Activated gamma-delta T cell (primary cell): ENCODE measurements at regions not wholly inside any gene's neighbourhood (a gene's known extent, or its start where the extent isn't known, plus 50 kb on each side); places are given as distances from the start of the nearest gene placed in this dataset.

ENCODE experiments used
- DNase-seq: peaks from one replicate; lab custom pipeline; 2025; lab: John Stamatoyannopoulos, UW

DNA sequence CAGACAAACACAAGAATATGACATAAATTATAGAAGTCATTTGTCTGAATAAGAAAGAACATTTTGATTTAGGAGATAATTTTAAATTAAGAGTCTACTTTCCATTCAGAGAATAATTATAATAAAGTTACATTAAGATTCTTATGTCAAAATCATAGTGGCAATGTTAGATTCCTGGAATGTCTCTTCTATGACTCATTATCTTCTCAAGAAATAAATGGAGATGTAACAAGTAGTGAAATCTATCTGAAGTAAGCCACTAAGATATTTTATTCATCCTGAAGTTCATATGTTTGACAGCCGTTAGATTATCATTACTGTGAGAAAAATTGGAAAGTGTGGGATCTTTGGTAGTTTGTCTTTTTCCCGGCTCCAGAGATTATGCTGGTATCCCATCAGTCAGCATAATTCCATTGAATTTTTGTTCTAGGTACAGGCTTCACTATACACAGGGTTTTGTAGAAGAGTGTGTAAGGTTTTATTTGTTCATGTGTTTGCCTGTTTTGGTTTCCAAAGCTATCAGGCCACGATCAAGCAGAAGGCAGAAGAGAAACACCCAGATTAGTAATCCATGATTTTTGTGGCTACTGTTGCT lies 1246.6 kb upstream of the LRRTM1 start:
- no peak for DNase-seq

DNA sequence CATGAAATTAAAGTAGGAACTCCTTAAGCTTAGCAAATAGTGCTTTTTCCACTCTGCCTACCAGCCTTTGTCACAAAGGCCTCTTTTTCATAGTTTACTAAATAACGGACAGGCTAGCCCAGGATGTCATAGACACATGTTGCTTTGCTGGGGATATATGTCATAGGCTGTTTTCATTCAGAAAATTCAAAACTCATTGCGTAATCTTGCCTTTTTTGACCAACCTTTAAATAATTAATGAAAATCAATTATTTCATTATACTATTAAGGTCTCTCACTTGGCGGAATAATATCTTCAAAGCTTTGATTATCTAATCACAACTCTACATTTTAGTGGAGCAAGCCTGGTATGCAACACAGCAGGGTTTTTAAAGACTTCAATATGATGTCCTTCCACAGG lies 1245.7 kb upstream of the LRRTM1 start:
- DNase-seq = no peak

DNA sequence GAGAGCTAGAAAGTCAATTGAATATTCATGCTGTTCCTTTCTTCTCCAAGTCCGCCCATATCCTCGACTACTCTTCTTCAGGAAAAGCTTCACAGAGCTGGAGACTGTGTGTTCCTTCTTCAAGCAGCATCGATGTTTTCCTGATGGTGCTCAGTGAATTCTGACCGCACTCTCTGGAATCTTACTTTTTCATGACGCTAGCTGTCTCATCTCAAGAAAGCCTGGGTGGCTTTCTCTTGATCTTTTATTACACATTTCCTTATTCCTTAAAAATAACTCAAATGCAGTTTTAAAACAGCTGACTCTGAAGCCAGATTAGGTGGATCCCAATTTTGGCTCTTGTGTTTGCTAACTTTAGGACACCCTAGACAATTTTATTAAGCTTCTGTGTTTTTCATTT lies 1245.1 kb upstream of the LRRTM1 start:
- DNase-seq = no peak

DNA sequence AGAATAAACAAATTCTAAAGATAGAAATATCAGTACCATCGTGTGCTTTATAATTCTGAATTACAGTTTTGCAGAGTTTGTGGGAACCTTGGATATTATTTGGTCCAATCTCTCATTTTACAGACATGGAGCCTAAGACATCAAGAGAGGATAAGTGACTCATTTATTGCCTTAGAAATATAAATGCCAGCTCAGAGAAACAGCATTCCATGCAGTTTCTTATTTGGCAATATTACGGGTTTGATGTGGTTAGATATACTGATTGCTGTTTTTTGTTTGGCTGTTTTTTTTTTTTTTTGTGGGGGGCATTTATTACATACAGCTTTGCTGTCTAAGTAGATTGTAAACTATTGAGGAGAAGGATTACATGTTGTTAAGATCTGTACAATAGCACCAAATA lies 1241.1 kb upstream of the LRRTM1 start:
- no peak for DNase-seq

DNA sequence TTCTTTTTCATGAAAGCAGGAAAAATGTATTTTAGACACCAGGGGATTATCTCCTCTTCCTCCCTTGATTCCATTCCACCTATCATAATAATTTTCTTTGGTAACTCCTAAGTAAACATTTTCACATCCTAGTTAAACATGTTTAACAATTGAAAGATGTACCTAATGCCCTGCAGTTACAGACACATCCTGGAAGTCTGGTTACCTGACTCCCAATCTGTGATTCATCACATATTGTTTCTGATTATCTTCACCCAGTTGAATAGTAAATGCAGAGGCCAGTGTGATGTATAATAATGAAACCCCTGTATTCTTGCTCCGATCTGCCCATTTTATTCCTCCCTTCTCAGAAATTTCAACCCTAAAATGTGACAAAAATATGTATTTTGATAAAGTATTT lies 1237.6 kb upstream of the LRRTM1 start:
- DNase-seq = no peak

DNA sequence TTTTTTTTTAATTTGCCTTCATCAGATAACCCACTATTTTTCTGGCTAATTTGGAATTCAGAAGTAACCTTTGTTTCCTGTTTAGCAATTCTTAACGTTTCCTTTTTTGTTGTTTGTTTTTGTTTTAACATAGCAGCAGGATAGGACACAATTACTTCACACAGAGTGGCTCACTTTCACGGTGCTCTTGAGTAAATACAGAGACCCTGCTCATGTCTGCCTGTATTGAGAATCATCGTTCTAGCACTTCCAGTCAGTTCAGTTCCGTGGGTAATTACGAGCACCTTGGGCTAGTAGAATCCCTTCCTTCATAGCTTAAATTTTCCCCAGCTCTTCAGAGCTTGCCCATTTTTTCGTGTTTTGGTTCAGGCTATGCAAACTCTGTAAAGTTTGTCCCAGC lies 1225.4 kb upstream of the LRRTM1 start:
- DNase-seq = no peak

DNA sequence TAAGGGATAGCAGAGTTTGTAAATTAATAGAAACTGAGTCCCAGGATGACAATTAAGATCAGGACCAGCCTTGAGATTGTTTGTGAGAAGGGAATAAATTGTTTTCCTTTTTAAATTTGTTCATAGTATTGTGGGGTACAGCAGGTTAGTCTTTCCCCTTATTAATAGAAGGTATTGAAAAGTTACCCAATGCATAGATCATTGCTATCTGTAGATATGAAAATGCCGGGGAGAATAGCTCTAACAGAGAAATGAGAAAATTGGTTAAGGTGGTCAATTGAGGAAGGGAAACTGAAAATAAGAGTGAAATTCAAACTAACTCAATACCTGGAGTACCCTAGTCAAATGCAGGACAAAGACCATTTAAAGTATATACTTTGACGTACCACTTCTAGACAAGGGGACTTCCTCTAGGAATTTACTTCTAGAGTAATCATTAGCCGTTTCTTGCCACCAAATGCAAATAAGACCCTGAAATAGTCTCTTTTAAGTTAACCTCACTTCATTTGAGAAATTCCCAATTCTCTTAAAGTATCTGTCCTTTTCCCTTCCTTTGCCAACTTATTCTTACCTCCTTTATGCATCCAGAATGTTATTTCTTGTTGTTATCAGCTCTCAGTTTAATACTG lies 1224.4 kb upstream of the LRRTM1 start:
- no peak for DNase-seq

DNA sequence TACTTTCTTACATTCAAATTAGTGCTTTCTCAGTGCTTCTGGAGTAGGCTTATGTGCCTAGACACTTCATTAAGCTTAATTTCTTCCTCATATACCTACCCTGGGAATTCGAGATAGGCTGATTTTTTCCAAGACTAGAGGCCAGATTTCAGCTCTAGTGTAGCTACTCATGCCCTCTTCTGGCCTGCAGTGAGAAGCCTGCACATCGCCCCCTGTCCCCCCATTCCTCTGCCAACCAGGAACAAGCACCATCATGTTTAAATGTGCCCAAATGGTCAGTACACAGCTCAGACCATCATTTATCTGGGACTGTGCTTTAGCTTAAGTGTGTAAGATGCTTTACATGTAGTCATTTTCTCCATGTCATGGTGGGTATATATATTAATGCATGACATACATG lies 1218.8 kb upstream of the LRRTM1 start:
- no peak for DNase-seq

DNA sequence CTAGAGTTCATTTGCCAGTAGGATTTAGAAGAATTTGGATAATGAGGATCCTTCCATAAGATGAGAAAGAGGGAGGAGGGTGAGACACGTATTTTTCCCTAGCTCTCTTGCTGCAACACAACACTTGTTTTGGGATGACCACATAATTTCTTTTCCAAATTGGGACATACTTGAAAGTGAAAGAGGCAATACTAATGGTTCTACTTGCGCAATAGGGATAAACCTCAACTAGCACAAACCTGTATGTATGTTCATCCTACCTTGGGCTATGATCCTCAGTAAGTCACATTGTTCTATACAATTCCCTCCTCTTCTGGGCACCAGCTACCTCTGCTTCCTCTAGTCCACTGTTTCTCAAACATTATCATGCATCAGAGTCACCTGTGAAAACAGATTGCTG lies 1208.8 kb upstream of the LRRTM1 start:
- no peak for DNase-seq

DNA sequence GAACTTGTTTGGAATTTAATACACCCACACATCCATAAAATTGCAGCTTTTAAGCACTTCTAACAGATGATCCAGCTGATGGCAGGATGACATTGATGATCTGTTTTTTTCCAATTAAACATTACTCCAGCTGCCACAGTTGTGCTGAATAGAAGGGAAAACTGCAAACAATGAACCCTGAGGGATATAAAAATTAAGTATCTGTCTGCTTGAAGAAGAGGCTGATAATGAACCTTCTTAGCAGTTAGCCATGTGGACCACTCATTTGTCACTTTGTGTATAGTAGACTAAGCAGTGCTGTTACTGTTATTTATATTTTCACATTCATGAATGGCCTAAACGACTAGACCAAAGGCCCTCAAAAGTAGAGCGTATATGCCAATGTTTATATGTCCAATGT lies 1201.0 kb upstream of the LRRTM1 start:
- no peak for DNase-seq

DNA sequence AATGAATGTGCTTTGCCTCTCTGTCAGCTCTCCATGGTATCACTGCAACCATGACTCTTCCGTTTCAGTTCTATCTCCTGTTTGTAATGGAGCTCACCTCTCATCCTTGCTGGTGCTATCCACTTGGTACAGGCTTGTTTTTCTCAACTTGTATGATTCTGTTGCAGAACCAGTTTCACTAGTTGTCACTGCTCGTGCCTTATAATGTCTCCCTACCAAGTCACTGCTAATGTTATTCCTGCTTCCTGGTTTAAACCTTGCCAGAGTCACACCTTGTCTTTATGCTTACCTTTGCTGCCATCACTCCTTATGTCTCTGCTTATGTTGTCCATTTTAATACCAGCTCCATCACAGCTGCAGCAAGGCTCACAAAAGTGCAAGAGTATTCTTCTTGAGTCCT lies 1191.0 kb upstream of the LRRTM1 start:
- DNase-seq = no peak

DNA sequence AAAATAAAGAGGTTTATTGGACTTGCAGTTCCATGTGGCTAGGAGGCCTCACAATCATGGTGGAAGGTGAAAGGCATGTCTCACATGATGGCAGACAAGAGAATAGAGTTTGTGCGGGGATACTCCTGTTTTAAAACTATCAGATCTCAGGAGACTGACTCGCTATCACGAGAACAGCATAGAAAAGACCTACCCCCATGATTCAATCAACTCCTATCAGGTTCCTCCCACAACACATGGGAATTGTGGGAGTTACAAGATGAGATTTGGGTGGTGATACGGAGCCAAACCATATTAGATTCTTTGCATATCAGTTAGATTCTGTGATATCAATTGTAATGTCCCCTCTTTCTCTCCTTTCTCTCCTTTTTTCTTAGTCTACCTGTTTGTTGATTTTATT lies 1178.7 kb upstream of the LRRTM1 start:
- no peak for DNase-seq

DNA sequence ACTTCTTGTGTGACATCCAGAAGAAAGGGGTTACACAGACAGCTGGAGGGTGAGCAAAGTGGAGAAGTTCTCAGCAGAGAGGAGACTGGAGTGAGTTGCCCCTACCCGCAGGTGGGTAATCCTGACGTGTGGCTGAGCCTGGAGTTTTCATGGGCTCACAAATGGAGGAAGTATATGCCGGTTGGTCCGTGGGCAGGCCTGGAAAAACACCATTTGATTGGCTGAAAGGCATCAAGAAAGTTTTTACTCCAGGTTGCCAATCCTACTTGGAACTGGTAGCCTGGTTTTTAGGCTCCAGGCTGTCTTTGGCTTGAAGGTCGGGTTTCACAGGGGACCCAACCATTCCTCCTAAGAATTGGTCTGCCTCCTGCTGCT lies 1177.4 kb upstream of the LRRTM1 start:
- no peak for DNase-seq

DNA sequence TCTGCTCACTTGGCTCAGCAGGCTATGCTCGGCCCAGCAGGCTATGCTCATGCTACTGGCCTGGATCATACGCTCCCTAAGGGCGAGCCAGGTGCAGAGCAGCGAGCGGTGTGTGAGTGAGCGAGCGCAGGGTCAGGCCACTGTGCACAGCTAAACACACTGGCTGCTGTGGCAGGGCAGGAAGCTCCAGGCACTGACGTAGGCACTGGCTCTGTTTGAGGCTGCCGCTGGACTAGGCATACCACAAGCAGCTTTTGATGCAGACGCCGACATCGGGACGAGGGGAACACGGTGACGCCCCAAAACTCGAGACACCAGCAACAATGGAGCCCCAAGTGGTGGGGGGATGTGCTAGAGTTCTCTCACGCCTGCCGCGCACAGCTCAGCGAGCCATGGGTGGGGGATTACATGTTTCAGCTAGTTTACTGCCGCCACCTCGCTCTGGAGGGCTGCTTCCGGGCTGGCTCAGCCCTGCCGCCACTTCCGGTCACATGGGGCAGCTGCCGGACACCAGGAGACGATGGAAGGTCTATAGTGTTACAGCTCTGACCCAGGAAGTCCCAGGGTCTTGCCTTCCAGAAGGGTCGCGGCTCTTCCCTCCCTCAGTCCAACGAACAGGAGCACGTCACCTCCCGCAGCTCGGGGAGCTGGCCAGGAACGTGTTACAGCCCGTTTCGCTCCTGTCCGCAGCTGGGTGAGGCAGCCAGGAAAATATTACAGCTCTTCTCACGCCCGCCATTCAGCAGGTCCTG lies 1176.9 kb upstream of the LRRTM1 start:
- no peak for DNase-seq

DNA sequence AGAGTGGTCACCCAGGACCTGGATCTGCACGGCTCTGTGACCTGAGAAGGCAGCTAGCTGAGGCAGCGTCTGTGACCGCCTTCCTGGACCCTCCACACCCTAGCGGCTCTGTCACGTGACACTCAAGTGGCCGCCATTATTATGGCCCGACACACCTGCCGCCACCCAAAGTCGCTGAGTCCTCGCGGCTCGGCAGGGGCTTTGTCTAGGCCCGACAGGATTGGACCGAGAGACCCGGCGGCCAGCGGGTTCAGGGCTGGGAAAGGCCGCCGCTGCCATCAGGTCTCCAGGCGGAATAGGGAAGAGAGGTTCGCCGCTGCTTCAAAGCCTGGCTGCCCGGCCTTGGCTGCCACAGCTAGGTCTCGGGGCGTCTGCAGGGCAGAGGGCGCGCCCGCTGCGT lies 1162.5 kb upstream of the LRRTM1 start:
- no peak for DNase-seq

DNA sequence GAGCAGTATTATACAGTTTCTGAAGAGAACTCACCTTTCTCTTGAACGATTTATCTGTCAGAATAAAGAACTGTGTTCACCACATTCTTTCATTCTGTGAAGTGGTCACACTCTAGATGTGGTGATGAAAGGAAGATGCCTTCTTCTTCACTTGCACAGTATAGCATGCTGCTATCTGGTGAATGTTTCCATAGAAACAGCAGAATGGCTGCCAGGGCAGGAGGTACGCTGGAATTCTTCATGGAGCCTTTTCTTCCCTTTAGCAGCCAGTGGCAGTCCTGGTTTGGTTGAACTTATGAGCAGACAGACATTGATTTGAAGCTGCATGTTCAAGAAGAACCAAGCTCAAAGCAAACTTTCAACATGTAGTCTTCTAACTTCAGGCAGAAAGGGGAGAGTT lies 1157.9 kb upstream of the LRRTM1 start:
- no peak for DNase-seq

DNA sequence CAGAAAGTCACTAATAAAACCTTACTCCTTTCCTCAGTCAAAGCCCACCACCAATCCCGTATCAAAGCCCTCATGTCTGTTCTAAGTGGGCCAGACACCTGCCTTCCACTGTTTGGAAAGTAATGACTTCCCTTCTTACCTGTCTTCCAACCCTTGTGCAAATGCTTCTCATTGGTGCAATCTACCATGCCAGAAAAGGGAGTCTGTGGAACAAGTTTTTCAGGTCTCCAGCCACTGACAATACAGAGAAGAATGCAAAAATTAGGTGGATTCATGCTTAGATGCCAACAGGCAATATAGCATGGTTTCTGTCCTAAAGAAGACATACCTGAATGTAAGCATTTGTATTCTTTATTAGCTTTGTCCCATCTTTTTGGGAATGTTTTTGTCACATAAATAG lies 1140.6 kb upstream of the LRRTM1 start:
- no peak for DNase-seq

DNA sequence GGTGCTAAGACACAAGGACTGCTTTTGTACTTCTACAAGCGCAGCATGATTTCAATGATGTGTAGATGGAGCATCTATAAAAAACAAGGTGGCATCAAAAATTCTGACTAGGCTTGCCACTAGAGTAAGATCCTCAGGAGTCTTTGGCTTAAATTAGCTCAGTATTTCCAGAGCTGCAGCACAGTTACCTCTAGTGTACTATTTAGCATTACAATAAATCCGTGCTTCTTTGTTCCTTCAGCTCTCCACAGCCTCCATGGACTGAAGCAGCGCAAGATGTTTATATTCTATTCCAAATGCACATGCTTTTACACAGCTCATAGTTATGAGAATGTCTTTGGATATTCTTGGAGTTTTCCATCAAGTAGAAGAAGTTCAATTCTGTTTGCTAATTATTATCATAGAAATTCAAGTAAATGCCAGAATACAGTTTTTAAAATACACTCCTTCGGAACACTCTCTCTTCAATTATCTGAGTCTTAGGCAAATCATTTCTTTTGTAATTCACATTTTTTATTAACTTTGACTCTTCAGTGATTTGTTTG lies 1133.0 kb upstream of the LRRTM1 start:
- no peak for DNase-seq

DNA sequence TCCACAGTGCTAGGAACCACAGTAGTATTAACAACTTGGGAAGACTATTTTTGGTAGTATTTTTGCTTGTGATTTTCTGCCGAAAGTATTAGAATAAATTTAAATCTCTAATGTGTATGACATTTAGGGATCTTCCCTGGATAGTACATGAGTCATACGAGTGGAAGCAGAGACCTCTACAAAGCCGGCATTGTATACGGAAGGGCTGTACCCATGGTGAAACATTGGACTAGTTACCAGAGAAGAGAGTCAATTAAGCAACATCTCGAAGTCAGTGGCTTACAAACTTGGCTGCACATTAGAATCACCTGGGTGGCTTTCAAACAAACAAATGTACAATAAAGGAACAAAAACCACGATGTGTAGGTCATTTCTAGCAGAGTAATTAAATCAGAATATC lies 1131.7 kb upstream of the LRRTM1 start:
- DNase-seq = no peak

DNA sequence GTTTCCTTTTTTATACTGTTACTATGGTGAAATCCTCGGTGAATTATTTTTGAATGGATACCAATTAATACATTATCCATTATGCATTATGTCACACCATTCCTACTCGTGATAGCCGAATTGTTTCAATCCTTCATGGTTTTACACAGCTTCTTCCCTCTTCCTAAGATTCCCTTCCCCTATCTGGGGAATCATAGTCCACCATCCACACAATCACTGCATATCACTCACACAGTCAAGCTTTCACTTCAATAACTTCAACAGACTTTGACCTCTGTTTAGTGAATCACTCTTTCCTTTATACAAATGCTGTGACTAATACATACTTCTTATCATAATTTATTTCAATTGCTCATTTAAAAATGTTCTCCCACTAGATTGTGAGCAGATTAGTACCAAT lies 1108.1 kb upstream of the LRRTM1 start:
- DNase-seq = no peak

DNA sequence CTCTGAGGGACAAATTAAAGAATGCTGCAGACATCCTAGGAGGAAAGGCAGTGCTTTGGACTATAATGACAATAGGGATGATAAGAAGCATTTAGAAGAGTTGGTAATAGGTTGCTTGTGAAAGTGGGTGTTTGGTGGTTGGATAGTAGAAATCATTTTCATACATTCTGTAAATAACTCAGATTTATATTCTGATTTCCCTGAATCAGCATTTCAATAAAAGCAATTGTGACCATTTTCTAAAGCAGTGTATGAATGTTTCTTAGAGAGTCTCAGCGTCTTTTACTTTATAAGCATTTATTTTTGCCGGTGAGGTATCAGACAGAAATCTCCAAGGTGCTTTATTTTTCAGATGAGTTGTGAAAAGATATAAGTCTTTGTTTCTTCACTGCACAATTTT lies 1099.0 kb upstream of the LRRTM1 start:
- DNase-seq = no peak

DNA sequence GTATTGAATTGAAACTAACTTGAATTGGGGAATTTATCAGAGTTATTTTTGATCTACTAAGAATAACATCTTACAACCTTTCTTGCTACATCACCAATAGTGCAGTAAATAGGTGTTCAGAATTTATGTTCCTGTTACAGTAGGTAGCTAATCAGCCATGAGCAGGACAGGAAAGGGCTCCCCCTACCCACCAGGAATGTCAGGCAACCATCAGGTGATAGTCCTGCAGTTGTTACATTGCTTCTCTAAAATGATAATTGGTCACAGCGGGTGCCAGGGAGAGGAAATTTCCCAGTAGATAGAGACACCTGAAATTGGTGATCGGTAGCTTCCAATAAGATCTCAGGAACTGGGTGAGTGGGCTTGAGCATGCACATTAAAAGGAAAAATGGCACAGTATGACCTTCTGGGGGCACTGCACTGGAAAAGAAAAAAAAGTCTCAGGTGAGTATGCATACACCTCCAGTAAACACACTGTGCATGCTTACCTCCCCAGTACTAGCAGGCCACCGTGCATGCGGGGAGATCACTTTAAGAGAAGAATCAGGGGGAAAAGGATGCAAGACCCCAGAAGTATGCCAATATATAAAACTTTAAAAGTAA lies 1092.0 kb upstream of the LRRTM1 start:
- DNase-seq = no peak

DNA sequence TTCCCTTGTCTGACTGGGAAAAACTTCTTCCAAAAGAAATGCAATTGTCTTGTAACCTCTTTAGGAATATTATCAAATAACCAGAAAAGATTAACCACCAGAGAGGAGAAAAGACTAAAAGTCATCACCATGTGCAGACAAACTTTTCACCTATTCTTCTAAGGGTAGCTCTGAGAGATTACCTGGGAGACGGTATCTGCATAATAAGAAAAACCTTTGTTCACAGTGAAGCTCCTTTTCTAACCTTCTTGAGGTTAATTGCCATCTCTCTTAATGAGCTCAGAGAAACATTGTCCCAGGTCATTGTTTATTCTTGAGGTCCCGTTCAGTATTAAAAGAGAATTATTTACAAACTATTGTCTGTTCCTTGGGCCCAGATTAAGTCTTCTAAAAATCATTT lies 1091.2 kb upstream of the LRRTM1 start:
- no peak for DNase-seq
